NCI-H226 (cell line): ENCODE measurements at regions not wholly inside any gene's neighbourhood (a gene's known extent, or its start where the extent isn't known, plus 50 kb on each side); places are given as distances from the start of the nearest gene placed in this dataset.

Experiments
- DNase-seq: peaks from one replicate; pipeline ENCODE4 v3.0.0-alpha.2; 2015

GRCh38 chr7:156474241-156474743, 166.3 kb upstream of the RNF32 start:
- DNase-seq, result no peak

GRCh38 chr7:156473476-156474240, 166.9 kb upstream of the RNF32 start:
- no peak for DNase-seq

GRCh38 chr7:156472267-156472666, 168.3 kb upstream of the RNF32 start:
- no peak for DNase-seq

GRCh38 chr7:156470399-156471320, 169.9 kb upstream of the RNF32 start:
- no peak for DNase-seq

GRCh38 chr7:156466955-156467625, 173.5 kb upstream of the RNF32 start:
- no peak for DNase-seq

- no peak for DNase-seq
Observed at GRCh38 chr7:156466272-156466671, 174.3 kb upstream of the RNF32 start.

GRCh38 chr7:156465186-156465585, 175.4 kb upstream of the RNF32 start:
- DNase-seq, result no peak

GRCh38 chr7:156464339-156464738, 176.2 kb upstream of the RNF32 start:
- no peak for DNase-seq

GRCh38 chr7:156463280-156463679, 177.3 kb upstream of the RNF32 start:
- no peak for DNase-seq

- no peak for DNase-seq
Observed at GRCh38 chr7:156461881-156462665, 178.5 kb upstream of the RNF32 start.

GRCh38 chr7:156460858-156461627, 179.5 kb upstream of the RNF32 start:
- DNase-seq, result no peak

GRCh38 chr7:156459582-156459981, 181.0 kb upstream of the RNF32 start:
- no peak for DNase-seq

- DNase-seq, result no peak
Observed at GRCh38 chr7:156459067-156459466, 181.5 kb upstream of the RNF32 start.

GRCh38 chr7:156458011-156458410, 182.6 kb upstream of the RNF32 start:
- no peak for DNase-seq

- DNase-seq, result no peak
Observed at GRCh38 chr7:156456503-156457115, 184.0 kb upstream of the RNF32 start.

GRCh38 chr7:156456032-156456431, 184.5 kb upstream of the RNF32 start:
- DNase-seq, result no peak

GRCh38 chr7:156450473-156450872, 190.1 kb upstream of the RNF32 start:
- DNase-seq, result no peak

- no peak for DNase-seq
Observed at GRCh38 chr7:156448918-156449317, 191.7 kb upstream of the RNF32 start.

- no peak for DNase-seq
Observed at GRCh38 chr7:156446990-156447389, 193.6 kb upstream of the RNF32 start.

GRCh38 chr7:156445997-156446761, 194.4 kb upstream of the RNF32 start:
- no peak for DNase-seq
